ENCODE measurements at regions not wholly inside any gene's neighbourhood (a gene's known extent, or its start where the extent isn't known, plus 50 kb on each side); places are given as distances from the start of the nearest gene placed in this dataset.

DNA sequence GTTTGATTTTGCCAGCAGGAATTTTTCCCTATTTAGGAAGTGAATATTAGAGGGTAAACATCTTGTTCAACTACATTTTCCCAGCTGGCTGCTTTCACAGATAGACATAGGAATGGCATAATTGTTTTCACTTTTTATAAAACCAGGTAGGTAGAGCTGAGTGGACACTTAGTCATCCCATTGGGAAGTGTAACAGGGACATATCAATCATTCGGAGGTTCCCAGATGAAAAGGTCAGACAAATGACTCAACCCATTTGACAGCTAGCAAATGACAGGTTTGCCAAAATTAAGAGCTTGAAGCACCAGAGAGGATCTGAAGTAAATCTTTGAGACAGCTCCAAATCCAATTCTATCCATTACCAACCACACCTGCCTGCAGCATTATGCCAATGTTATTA, 205.3 kb downstream of the SLC39A8 start:
- no peak for DNase-seq (ENCODE audit: low spot score)
- ChIA-PET CTCF (no interaction called here), POLR2A (ENCODE audit: low non-redundant PET) (no interaction called here)
- no peak overlapping the region for H3K27ac ChIP-seq (ENCODE audit: low read depth, low read length, poor library complexity, severe bottlenecking)
- no peaks in the 10 kb centered on the region for H3K9me3 ChIP-seq (ENCODE audit: low read depth, low read length, poor library complexity, severe bottlenecking)
- no peaks in the 10 kb centered on the region for H3K4me1 ChIP-seq (ENCODE audit: insufficient read depth, low read length, poor library complexity, severe bottlenecking)
- no peaks in the 10 kb centered on the region for H3K36me3 ChIP-seq (ENCODE audit: insufficient read depth, low read length, poor library complexity, severe bottlenecking)
- no peak for TF ChIP-seq EZH2 (IDR thresholded peaks at IDR 0.05; ENCODE audit: borderline replicate concordance, low read depth, low read length, poor library complexity, severe bottlenecking)
- TF ChIP-seq, protein P1, sequence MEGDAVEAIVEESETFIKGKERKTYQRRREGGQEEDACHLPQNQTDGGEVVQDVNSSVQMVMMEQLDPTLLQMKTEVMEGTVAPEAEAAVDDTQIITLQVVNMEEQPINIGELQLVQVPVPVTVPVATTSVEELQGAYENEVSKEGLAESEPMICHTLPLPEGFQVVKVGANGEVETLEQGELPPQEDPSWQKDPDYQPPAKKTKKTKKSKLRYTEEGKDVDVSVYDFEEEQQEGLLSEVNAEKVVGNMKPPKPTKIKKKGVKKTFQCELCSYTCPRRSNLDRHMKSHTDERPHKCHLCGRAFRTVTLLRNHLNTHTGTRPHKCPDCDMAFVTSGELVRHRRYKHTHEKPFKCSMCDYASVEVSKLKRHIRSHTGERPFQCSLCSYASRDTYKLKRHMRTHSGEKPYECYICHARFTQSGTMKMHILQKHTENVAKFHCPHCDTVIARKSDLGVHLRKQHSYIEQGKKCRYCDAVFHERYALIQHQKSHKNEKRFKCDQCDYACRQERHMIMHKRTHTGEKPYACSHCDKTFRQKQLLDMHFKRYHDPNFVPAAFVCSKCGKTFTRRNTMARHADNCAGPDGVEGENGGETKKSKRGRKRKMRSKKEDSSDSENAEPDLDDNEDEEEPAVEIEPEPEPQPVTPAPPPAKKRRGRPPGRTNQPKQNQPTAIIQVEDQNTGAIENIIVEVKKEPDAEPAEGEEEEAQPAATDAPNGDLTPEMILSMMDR (conservative IDR thresholded peaks at IDR 0.05; ENCODE audit: low read depth, low read length), result no peak
- intact Hi-C loops (cut with micrococcal nuclease; ENCODE audit: unreplicated experiment), result no loop called here
- no peaks in the 10 kb centered on the region for H3K27me3 ChIP-seq (replicated peaks; ENCODE audit: insufficient read depth, low read depth, low read length, poor library complexity)
- H3K4me3 ChIP-seq (ENCODE audit: low read depth, low read length, poor library complexity, severe bottlenecking), result no peak overlapping the region
- no TSS peak for BruUV-seq (replicated peaks)

DNA sequence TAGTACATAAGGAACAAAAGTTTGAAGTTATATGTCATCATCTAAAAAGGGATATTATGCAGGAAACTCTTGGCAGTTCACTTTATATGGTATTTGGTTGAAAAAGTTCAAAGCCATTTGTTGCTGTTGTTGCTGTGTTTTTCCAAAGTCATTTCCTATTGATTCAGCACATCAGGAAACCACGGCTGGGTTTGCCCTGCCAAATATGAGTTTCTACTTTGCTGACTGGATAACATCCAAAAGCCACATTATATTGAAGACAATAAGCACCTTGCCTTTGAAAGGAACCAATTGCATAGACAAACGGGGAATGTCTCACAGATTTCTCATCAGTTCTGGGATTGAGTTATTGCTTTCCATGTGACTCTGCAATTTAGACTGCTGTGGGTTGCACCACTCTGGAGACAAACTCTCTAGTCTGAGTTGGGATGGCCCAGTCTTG, 206.1 kb downstream of the SLC39A8 start:
- no peaks in the 10 kb centered on the region for H3K4me1 ChIP-seq (ENCODE audit: insufficient read depth, low read length, poor library complexity, severe bottlenecking)
- TF ChIP-seq, protein P1 (conservative IDR thresholded peaks at IDR 0.05; ENCODE audit: low read depth, low read length), result no peak
- TF ChIP-seq EZH2 (IDR thresholded peaks at IDR 0.05; ENCODE audit: borderline replicate concordance, low read depth, low read length, poor library complexity, severe bottlenecking), result no peak
- H3K9me3 ChIP-seq (ENCODE audit: low read depth, low read length, poor library complexity, severe bottlenecking), result no peaks in the 10 kb centered on the region
- POLR2A ChIA-PET (ENCODE audit: low non-redundant PET), result no interaction called here
- CTCF ChIA-PET, result no interaction called here
- H3K27ac ChIP-seq (ENCODE audit: low read depth, low read length, poor library complexity, severe bottlenecking), result no peak overlapping the region
- H3K4me3 ChIP-seq (ENCODE audit: low read depth, low read length, poor library complexity, severe bottlenecking), result no peak overlapping the region
- no TSS peak for BruUV-seq (replicated peaks)
- no peaks in the 10 kb centered on the region for H3K27me3 ChIP-seq (replicated peaks; ENCODE audit: insufficient read depth, low read depth, low read length, poor library complexity)
- no peaks in the 10 kb centered on the region for H3K36me3 ChIP-seq (ENCODE audit: insufficient read depth, low read length, poor library complexity, severe bottlenecking)
- DNase-seq (ENCODE audit: low spot score), result no peak
- intact Hi-C loops (cut with micrococcal nuclease; ENCODE audit: unreplicated experiment), result no loop called here

DNA sequence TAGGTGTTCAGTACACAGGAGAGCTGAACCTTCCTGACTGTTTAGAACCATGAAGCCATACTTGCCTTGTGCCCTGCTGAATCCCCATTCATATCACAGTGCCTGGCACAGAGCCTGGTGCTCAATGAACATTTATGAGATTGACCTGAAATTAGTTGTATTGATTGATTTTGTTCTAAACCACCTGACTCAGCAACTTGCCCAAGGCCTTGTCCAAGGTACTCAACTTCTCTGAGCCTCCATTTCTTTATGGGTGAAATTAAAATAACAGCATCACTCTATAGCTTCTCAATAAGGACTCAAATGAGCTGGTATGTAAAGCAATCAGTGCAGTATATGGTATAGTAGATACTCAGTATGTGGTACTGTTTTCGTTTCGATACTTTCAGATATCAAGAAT, 208.1 kb downstream of the SLC39A8 start:
- CTCF ChIA-PET, result no interaction called here

More for the DNA sequence above, 208.1 kb downstream of the SLC39A8 start:
- Histone ChIP-seq H3K9me3 (ENCODE audit: low read depth, low read length, poor library complexity, severe bottlenecking) (no peaks in the 10 kb centered on the region), H3K4me1 (ENCODE audit: insufficient read depth, low read length, poor library complexity, severe bottlenecking) (no peaks in the 10 kb centered on the region), H3K36me3 (ENCODE audit: insufficient read depth, low read length, poor library complexity, severe bottlenecking) (no peaks in the 10 kb centered on the region), H3K27ac (ENCODE audit: low read depth, low read length, poor library complexity, severe bottlenecking) (no peak overlapping the region), H3K4me3 (ENCODE audit: low read depth, low read length, poor library complexity, severe bottlenecking) (no peak overlapping the region), H3K27me3 (replicated peaks; ENCODE audit: insufficient read depth, low read depth, low read length, poor library complexity) (no peaks in the 10 kb centered on the region)
- no peak for DNase-seq (ENCODE audit: low spot score)
- TF ChIP-seq, protein P1 (conservative IDR thresholded peaks at IDR 0.05; ENCODE audit: low read depth, low read length), result no peak
- TF ChIP-seq EZH2 (IDR thresholded peaks at IDR 0.05; ENCODE audit: borderline replicate concordance, low read depth, low read length, poor library complexity, severe bottlenecking), result no peak
- BruUV-seq (replicated peaks), result no TSS peak
- intact Hi-C loops (cut with micrococcal nuclease; ENCODE audit: unreplicated experiment), result no loop called here
- POLR2A ChIA-PET (ENCODE audit: low non-redundant PET), result no interaction called here

Data from A673 (cell line).